CD4-positive, alpha-beta T cell treated with Interleukin-4 for 4 hours (primary cell): ENCODE measurements at regions not wholly inside any gene's neighbourhood (a gene's known extent, or its start where the extent isn't known, plus 50 kb on each side); places are given as distances from the start of the nearest gene placed in this dataset.

Experiments used
- DNase-seq: peaks from one replicate; pipeline ENCODE4 v3.0.0-alpha.2; 2020

DNA sequence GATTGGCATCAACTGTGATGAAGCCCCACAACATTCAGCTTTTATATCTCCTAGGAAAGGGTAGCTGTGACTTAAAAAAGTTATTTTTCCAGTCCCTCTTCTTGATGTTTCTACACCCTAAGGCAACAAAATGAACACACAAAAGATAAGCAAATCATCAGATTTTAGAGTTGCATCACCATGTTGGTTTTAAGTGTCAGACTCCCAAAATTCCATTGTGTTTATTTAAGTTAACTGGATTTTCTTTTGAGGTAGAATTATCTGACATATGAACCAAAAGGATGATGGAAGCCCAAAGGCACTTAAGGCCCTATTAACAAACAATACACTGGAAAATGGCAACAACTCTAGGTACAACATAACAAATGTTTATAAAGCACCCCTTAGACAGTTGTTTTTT, 261.7 kb upstream of the SLC39A10 start:
- DNase-seq, result no peak

DNA sequence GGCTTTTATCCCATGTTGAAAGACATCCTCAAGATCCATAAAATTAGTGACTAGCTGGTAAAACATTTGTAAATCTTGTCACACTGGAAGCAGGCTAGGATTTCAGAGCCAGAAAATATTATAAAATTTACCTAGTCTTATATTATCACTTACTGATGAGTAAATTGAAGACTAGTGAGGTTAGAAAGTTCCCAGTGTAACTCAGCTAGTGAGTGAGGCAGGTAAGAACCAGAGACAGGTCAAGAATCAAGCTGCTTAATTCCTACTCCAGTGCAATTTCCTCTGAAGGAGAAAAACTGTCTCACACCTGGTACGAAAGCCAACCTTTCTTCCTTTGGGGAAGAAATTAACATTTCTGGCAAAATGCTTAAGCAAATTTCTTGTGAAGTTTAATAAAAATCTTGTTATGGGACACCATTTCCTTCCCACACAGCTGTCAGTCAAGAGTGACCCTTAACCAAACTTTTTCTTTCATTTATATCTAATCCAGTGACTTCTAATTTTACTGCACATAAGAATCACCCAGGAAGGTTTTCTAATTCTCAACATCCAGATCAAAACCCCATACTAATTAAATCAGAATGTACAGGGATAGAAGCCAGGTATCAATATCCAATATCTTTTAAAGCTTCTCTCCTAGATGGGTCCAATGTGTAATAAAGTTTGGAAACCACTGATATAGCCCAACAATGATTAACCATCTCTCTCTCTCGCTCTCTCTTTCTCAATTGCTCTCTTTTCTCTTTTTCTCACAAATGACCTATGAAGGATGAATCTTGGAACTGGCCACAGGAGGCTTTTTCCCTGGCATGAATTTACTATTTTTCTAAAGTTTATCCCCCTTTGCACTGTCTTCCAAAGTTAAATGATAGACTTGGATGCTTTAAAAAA, 264.3 kb upstream of the SLC39A10 start:
- DNase-seq, result no peak

DNA sequence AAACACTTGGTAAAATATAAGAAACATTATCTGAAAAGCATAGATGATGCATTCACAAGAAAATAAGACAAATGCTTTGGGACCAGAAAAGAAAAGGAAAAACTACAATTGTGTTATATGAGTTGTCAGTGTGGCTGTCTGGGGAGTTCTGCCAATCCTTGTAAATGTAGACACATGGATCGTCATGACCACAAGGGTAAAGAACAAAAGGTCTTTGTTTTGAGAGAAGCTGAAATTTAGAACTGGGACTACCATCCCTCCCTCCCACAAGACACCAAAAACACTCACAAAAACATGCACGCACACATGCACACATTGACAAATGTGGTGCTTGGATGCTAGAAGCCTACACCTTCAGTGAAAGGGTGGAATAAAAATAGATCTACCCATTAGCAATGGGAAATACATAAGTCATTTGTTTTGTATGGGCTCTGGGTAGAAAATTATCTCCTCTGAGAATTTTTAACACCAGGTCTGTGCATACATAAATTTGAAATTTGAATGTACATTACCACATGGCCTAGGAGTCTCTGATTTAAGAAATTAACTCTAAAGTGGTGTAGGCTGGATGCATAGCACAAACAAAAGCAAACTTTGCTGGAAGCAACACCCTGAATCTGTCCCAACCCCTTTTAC, 266.2 kb upstream of the SLC39A10 start:
- DNase-seq, result no peak

DNA sequence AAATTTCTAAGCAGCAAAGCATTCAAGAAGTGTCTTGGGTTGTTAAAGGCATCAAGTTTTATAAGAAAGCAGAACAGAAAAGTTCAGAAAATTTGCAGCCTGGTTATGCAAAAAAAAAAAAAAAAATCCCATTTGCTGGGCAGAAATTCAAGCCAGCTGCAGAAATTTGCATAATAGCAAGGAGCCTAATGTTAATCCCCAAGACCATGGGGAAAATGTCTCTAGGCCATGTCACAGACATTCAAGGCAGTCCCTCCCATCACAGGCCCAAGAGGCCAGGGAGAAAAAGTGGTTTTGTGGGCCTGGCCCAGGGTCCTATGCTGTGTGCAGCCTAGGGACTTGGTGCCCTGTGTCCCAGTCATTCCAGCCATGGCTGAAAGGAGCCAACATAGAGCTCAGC, 269.0 kb upstream of the SLC39A10 start:
- DNase-seq, result no peak

DNA sequence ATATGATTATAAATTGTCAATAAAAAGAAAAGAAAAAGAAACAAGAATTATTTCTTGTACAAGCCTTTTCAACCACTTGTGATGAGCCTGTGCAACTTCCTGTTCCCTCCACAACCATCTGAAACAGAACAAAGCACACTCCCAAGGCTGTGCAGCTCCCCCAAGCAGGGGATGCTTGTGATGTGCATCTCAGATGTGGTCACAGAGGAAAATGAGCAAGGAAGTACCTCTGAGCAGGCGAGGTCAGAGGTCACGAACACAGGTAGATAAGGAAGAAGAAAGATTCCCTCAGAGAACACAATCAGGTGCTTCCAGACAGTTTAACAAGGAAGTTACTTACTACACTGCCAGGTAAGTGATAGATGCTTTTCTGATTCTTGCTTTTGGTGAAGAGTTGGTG, 274.8 kb upstream of the SLC39A10 start:
- peak; percentile 21 for DNase-seq

DNA sequence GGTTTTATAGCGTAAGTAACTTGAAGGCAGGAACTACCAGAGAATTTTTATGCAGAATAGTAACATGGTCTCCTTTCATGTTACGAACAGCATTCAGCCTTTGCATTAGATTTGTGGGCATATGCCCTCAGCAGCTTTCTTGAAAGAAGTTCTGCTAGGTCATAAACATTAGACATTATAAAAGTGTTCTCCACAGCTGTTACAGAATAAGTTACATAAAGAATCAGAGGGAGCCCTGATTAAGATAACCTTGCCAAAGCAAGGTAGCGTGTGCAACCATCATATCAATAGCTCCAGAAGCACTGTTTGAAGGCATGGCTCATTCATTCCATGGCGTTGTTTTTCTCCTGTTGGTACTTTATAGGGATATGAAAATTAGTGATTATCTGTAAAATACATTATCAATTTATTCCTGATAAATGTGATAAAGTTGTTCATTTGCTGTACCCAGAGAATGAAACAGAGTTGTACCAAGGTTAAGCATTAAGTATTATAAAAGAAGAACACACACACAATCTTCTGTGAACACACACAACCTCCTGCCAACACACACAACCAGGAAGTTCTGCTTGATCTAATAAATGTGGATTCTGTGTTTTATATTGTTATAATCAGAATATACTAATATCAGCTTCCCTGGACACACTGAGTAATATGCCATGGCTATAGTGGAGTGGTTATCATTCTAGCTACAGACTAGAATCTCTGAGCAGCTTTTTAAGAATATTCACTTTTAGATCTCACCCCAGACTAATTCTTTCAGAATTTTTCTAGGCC, 286.7 kb upstream of the SLC39A10 start:
- DNase-seq, result no peak

DNA sequence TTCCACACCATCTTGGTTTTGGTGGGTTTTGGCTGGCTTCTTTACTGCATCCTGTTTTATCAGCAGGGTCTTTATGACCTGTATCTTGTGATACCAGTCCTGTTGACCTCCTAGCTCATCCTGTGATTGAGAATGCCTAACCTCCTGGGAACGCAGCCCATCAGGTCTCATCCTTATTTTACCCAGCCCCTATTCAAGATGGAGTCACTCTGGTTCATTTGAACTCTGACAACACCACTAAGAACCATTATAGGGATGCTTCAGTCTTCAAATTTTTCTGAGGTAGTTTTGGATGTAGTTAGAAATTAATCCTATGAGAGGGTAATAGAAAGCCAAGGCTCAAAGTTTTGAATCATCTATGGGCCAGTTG, 287.8 kb upstream of the SLC39A10 start:
- DNase-seq, result no peak

DNA sequence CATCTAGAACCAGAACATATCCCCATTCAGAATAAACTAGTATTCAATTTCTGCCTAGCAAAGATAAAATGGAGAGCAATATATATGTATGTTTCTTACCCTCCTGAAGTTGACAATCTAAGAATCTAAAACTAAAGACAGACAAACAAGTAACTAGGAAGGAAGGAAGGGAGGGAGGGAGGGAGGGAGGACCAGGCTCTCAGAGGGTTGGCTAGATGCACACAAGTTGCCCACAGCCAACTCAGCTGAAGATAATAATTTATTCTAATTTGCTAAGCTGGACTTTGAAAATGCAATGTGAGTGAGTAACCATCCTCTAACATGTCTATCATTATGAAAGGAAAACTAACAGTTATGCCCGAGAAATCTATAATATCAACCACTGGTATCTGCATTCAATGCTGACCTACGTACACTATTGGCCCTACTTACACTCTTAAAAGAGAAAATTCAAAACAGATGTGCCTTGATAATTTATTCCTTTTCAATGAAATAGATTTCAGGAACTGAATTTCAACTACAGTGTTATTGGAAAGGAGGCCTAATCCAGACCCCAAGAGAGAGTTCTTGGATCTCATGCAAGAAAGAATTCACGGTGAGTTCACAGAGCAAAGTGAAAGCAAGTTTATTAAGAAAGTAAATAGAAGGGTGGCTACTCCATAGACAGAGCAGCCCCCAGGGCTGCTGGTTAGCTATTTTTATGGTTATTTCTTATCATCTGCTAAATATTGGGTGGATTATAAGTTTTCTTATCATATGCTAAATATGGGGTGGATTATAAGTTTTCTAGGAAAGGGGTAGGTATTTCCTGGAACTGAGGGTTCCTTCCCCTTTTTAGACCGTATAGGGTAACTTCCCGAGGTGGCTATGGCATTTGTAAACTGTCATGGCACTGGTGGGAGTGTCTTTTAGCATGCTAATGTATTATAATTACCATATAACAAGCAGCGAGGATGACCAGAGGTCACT, 288.5 kb upstream of the SLC39A10 start:
- DNase-seq, result no peak

DNA sequence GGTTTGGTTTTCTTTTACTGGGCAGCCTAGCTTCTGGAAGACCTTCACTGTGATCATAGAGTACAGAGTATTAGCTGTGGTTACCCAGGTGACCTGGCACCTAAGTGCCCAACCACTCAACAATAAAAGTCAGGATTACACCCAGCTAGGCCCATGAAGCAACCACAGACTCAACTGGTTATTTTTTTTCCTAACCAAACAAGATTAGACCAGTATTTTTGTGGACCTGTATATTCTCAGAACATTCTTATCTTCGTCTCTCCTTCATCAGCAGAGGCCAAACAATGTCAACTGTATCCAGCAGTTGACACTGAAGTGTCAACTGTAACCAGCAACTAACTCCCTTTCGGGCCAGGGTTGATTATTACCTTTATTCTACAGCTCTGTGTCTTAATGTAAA, 289.2 kb upstream of the SLC39A10 start:
- DNase-seq, result no peak

DNA sequence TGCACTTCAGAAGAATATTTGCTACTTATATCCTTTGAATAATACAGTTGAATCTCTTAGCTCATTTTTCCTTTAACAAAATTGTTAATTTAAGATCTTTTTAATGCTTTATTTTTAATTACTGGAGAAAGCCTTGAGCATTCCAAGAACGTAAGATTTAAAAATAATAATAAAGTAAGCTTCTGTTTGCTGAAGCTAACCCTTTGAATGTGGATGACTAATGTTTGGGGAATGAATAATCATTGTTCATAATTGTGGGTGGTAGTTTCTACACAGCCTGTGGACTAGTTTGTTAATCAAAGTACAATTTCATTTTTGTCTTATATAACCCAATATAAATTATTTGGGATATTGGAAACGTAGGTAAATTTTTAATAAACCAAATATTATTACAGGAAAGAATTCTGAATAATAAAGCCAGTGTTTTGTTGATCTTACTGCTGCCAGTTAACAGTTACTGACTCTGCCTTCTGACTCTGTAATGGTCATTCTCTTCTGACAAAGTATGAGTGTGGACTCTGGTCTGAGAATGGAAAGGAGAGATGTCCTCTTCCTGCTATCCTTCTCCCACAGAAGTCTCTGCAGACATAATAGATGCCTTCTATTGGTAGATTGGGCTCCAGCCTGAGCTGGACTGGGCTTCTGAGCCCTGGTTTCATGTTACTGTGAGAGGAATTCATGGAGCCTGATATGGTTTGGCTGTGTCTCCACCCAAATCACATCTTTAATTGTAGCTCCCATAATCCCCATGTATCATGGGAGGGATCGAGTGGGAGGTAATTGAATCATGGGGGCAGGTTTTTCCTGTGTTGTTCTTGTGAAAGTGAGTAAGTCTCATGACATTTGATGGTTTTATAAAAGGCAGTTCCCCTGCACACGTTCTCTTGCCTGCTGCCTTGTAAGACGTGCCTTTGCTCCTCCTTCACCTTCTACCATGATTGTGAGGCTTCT, 292.7 kb upstream of the SLC39A10 start:
- DNase-seq, result no peak

DNA sequence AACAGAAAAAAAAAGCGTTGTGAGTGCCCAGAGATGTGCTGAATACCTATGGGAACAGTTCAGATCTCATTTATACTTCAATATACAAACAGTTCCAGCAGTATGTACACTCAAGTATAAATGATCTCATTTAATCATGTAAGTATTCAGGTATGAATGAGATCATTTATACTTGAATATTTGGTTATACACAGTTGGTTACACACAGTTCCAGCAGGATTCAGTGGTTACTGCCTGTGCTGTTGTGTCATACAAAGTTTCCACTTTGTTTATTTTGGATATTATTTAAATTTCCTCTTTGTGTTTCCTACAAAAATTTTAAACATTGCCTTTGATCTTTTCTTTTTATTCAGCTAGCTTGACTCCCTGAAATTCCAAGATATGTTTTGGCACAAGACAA, 293.5 kb upstream of the SLC39A10 start:
- DNase-seq, result no peak

DNA sequence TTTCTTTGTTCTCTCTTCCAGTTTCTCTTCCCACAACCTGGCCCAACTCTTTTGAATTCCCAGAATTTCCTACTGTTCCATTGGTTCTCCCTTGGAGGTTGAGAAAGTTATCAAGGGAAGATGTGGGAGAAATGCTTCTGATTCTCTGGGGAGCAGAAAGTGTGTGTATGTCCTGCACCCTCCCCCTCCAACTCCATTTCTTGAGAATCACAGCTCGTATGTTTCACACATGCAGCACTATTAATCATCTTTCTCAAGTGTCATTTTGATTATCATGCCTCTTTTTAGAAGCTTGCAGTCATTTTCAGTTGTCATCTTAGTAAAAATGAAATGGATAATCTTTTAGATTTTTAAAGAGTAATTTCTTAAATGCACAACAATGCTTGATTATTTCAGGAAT, 296.8 kb upstream of the SLC39A10 start:
- no peak for DNase-seq

DNA sequence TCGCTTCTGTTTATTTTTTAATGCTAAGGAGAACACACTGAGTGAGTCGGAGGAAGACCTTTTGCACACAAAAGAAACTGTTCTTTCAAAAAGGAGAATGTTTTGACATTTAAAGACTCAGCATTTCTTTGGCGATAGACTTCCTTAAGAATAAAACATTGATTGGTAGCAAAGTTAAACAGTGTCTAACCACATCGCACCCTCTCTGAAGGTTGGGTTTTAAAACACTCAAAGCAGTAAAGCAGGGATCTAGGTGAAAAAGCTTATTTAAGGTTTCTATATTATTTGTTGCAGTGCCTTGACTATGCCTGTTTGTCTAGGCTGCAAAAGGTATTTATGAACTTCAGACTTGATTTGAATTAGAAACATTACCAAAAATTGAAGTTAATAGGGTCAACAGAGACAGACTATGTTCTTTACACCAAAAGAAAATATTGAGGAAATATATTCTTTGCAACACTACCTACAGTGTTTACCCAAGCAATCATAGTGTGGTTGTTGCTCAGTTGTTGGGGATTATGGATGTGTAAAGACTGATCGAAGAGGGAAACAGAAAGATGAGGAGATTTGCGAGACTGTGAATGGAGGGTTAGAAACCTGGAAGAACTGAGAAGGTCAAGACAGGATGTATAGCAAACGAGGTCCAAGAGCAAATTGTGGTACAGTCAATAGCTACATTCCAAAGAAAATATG, 297.8 kb upstream of the SLC39A10 start:
- no peak for DNase-seq

DNA sequence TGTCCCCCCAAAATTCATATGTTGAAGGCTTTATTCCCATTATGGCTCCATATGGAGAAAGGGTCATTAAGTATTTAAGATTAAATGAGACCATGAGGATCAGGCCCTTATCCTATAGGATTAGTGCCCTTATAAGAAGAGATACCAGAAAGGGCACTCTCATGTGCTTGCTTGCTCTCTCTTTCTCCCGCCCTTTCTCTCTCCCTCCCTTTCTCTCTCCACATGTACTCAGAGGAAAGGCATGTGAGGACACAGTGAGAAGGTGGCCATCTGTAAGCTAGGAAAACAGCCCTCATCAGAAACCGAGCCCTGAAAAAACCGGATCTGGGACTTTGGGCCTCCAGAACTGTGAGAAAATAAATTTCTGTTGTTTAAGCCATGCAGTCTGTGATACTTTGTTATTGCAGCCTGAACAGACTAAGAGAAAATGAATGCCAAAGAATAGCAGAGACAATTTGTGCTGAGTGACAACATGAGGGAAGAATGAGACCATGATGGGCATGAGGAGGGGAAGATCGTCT, 300.0 kb upstream of the SLC39A10 start:
- no peak for DNase-seq

DNA sequence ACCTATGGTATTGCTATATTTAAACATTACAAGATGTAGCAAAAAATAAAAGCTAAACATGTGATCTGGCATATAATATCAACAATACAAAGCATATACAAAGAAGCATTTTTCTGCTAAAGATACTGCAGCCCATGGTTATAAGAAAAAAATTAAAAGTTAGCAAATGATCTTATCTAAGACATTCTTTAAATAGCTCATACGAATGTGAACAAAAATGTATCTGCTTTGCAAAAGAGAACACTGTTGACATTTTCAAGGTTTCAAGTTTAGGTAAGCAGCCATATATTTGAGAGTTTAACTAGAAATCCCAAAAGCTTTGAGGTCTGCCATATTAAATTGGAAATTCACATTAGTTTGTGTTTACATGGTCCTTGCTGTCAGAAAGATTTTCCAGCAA, 301.0 kb upstream of the SLC39A10 start:
- DNase-seq, result no peak

DNA sequence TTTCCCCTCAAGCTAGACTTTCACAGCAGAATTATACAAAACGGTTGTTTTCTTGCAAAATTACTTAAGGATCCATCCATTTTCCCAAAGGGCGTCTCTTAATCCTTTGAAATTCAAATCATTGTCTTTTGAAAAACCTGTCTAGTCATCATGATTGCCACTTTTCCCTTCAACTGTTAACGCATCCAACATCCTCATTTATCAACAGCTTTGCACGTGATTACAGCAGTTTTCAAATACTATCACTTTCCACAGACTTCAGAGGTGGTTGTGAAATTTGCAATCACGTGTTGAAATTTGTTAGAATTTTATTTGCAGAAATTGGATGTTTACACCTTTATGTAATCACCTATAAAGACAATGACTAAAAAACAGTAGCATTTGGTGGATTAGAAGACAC, 304.4 kb upstream of the SLC39A10 start:
- DNase-seq, result no peak

DNA sequence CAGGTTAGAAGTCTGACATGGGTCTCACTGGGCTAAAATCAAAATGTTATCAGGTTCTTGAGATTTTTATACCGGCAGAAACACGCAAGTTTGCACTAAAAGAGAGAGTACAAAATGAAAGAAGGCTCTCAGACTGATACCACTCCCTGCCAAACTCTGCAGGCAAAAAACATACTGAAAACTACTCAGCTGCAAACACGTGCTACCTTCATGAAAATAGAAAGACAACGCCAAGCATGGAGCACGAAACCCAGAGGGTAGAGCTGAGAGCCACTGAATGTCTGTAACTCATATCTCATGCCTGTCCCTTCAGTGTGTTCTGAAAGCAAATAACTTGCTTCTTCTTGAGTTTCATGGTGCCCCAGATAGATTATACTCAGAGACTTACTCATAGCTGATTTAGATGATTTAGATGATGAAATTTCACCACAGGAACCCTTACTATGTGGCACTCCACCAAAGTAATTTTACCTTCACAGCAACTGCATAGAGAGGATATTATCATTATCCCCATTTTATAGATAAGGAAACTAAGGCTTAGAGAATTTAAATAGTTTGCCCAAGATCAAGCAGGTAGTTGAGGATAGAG, 313.0 kb upstream of the SLC39A10 start:
- no peak for DNase-seq

DNA sequence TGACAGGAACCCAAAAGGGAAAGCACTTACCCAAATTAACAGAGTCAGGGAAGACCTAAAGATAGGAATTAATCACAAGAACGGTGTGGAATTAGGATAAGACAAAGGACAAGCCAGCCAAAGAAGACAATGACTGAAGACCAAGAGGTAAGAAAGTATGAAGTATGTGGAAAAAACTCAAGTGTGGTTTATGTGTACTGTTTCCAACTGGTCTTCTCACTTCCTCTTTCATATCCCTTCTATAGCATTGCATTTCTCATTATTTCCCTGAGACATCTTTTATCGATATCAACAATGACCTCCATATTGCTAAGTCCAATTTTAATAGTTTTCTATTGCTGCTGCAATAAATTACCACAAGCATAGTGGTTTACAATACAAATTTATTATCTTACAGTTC, 313.5 kb upstream of the SLC39A10 start:
- no peak for DNase-seq

DNA sequence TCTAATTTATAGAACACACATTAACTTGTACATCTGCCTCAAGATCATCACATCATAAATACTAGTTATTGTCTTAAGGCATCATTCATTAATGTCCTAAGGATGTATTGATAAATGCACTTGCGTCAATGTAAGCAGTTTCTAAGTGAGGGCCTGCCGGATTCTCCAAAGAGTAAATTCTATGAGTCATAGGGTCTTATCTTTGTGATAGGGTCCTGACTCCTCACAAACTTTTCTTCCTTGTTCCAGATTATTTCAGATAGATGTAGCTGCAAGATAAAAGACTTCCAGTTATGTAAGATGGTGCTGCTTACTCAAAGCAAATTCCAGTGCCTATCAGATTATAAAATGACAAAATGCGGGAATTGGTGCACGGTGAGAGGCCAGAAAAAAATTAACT, 315.0 kb upstream of the SLC39A10 start:
- no peak for DNase-seq

DNA sequence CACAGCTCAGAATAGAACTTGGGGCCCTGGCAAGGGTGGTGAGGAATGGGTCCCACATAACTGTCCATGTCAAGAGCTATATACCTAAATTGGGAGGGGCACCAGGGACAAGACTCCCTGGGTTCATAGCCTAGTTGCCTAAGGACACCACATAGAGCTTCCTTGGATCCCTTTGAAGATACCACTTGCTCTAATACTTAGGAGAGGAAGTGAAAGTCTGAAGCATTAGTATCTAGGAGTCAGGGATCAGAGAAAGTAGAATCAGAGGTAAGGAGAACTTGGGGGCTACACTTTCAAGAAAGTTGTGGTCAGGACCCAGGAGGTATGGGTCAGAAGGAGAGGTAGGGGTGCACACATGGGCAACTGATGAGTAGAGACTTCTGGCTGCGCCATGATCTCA, 318.2 kb upstream of the SLC39A10 start:
- DNase-seq, result no peak
